DND-41 (cell line): ENCODE measurements at regions not wholly inside any gene's neighbourhood (a gene's known extent, or its start where the extent isn't known, plus 50 kb on each side); places are given as distances from the start of the nearest gene placed in this dataset.

Source experiments
- ATAC-seq: fragments of 200-7000 bp; cut with Tn5 transposase; 3 replicates; pipeline ENCODE4 v1.9.1; 2021; ENCODE audit warnings: low read depth; ENCODE audit not compliant: insufficient read depth
- DNase-seq: peaks from one replicate; pipeline ENCODE4 v3.0.0-alpha.2; 2020
- H2AFZ ChIP-seq: 2 replicates; pipeline ENCODE4 v1.6.0; 2012; ENCODE audit warnings: low read depth, low read length
- H3K27ac ChIP-seq: 2 replicates; pipeline ENCODE4 v1.5.1; 2012; ENCODE audit warnings: low read length, inconsistent platforms
- H3K27me3 ChIP-seq: fragments of 200-600 bp; sonication (generic); 2 replicates; pipeline ENCODE4 v1.6.0; 2012; ENCODE audit warnings: low read length, mild to moderate bottlenecking, inconsistent platforms; ENCODE audit not compliant: insufficient read depth, poor library complexity
- H3K36me3 ChIP-seq: 2 replicates; pipeline ENCODE4 v1.5.1; 2012; ENCODE audit warnings: low read length, inconsistent platforms; ENCODE audit not compliant: insufficient read depth
- H3K4me1 ChIP-seq: 2 replicates; pipeline ENCODE4 v1.5.1; 2012; ENCODE audit warnings: mild to moderate bottlenecking, low read length; ENCODE audit not compliant: insufficient read depth
- H3K4me2 ChIP-seq: 2 replicates; pipeline ENCODE4 v1.6.0; 2012; ENCODE audit warnings: mild to moderate bottlenecking, moderate library complexity, low read length, inconsistent platforms; ENCODE audit not compliant: insufficient read depth
- H3K4me3 ChIP-seq, 2 experiments: fragments of 200-600 bp in 1 of 2; shearing (Covaris generic) in 1 of 2; 2 replicates each; pipeline ENCODE4 v1.5.1; 2012 to 2016; ENCODE audit warnings: inconsistent platforms in 2 of 2, low read length in 2 of 2, mild to moderate bottlenecking in 2 of 2, low read depth in 1 of 2, moderate library complexity in 1 of 2
- H3K79me2 ChIP-seq: 2 replicates; pipeline ENCODE4 v1.6.0; 2012; ENCODE audit warnings: low read length, inconsistent platforms; ENCODE audit not compliant: insufficient read depth
- H3K9ac ChIP-seq: 2 replicates; pipeline ENCODE4 v1.6.0; 2012; ENCODE audit warnings: low read depth, mild to moderate bottlenecking, inconsistent platforms, low read length, moderate library complexity
- H3K9me3 ChIP-seq: 2 replicates; pipeline ENCODE4 v1.5.1; 2012; ENCODE audit warnings: low read length, moderate library complexity, mild to moderate bottlenecking, inconsistent platforms; ENCODE audit not compliant: insufficient read depth, severe bottlenecking
- H4K20me1 ChIP-seq: 2 replicates; pipeline ENCODE4 v1.6.0; 2012; ENCODE audit warnings: low read length; ENCODE audit not compliant: insufficient read depth
- EZH2 ChIP-seq: IDR thresholded peaks from 3 replicates; pipeline ENCODE4 v1.6.1; 2012; ENCODE audit warnings: borderline replicate concordance, low read depth, mild to moderate bottlenecking, moderate library complexity, low read length, inconsistent platforms; ENCODE audit not compliant: severe bottlenecking
- TF ChIP-seq, protein P1 (sequence below): IDR thresholded peaks from 2 replicates; pipeline ENCODE4 v1.5.1; 2012; ENCODE audit warnings: borderline replicate concordance, low read length, moderate library complexity, mild to moderate bottlenecking; ENCODE audit not compliant: poor library complexity, severe bottlenecking; ENCODE audit errors: extremely low read depth

DNA sequence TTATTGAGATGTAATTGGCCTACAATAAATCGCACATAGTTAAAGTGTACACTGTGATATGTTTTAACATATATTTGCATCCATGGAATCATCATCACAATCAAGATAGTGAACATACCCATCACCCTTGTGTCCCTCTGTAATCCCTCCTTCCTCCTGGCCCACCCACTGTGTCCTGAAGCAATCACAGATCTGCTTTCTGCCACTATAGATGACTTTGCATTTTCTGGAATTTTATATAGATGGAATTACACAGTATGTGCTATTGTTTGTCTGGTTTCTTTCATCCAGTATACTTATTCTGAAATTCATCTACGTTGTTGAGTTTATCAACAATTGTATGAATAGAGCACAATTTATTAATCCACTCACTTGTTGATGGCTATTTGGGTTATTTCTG lies 181.3 kb downstream of the SNX10 start:
- no peak overlapping the region for H3K9ac ChIP-seq
- H3K79me2 ChIP-seq: no peaks in the 10 kb centered on the region
- H2AFZ ChIP-seq: no peak overlapping the region
- no peaks in the 10 kb centered on the region for H4K20me1 ChIP-seq
- TF ChIP-seq, protein P1, sequence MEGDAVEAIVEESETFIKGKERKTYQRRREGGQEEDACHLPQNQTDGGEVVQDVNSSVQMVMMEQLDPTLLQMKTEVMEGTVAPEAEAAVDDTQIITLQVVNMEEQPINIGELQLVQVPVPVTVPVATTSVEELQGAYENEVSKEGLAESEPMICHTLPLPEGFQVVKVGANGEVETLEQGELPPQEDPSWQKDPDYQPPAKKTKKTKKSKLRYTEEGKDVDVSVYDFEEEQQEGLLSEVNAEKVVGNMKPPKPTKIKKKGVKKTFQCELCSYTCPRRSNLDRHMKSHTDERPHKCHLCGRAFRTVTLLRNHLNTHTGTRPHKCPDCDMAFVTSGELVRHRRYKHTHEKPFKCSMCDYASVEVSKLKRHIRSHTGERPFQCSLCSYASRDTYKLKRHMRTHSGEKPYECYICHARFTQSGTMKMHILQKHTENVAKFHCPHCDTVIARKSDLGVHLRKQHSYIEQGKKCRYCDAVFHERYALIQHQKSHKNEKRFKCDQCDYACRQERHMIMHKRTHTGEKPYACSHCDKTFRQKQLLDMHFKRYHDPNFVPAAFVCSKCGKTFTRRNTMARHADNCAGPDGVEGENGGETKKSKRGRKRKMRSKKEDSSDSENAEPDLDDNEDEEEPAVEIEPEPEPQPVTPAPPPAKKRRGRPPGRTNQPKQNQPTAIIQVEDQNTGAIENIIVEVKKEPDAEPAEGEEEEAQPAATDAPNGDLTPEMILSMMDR: no peak
- TF ChIP-seq EZH2: no peak
- DNase-seq (no peak), ATAC-seq (no peak)
- no peaks in the 10 kb centered on the region for H3K4me1 ChIP-seq
- no peak overlapping the region for H3K4me3 ChIP-seq
- peaks cover 12% of the 10 kb centered on the region for H3K27me3 ChIP-seq
- H3K36me3 ChIP-seq: no peaks in the 10 kb centered on the region
- no peak overlapping the region for H3K4me2 ChIP-seq
- H3K9me3 ChIP-seq: no peaks in the 10 kb centered on the region
- H3K27ac ChIP-seq: no peak overlapping the region

DNA sequence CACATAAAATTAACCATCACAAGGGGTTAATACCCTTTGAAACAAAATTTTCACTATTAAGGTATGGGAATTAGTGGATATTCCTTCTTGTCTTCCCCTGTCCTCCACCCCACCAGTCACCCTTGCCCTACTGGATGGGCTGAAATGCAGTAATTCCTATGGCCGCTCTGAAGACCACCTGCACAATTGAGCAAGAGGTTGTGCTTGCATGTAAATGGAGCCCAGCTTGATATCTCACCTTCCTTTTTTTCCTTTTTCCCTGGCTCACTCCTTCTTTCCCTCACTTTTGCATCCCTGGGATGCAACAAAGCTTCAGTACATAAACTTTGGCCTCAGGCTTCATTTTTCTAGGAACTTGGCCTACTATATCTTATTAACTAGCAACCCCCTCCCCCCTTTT lies 184.6 kb downstream of the SNX10 start:
- no peak for DNase-seq

DNA sequence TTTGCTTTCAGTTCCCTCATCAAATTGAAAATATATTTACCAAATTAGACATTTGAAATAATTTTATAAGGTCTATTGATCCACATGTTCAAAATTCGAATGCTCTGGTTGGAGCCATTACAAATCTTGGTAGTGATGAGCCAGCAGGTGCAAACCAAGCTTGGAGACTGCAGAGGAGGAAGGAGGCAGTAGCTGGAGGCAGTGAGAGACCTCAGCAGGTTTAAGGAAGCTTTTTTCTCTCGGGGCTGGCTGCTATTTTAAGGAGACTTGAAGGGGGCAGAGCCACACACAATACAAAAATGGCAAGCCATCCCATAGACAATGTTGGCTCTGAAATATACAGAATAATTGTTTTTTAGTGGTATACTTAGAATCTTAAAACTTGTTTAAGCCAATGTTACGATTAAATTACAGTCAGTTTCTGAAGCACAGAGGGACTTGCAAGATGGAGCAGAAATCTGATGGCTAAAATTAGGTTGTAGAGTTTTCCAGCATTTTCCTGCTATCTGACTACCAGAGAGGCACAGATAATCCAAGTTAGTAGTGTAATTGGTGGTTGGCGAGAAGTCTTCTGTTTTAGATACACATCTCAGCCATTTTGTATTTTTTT lies 185.8 kb downstream of the SNX10 start:
- no peaks in the 10 kb centered on the region for H3K79me2 ChIP-seq
- H3K27ac ChIP-seq: no peak overlapping the region
- no peak overlapping the region for H3K4me3 ChIP-seq
- DNase-seq: no peak
- H2AFZ ChIP-seq: no peak overlapping the region
- H4K20me1 ChIP-seq: no peaks in the 10 kb centered on the region
- peaks cover 30% of the 10 kb centered on the region for H3K27me3 ChIP-seq
- TF ChIP-seq, protein P1: no peak
- no peak for TF ChIP-seq EZH2
- no peaks in the 10 kb centered on the region for H3K36me3 ChIP-seq
- no peak overlapping the region for H3K4me2 ChIP-seq
- no peaks in the 10 kb centered on the region for H3K4me1 ChIP-seq
- no peak for ATAC-seq
- H3K9ac ChIP-seq: no peak overlapping the region
- no peaks in the 10 kb centered on the region for H3K9me3 ChIP-seq

More for the DNA sequence above, 184.6 kb downstream of the SNX10 start:
- Histone ChIP-seq H3K9ac (no peak overlapping the region), H3K4me1 (no peaks in the 10 kb centered on the region), H3K4me2 (no peak overlapping the region), H3K4me3 (no peak overlapping the region), H3K27me3 (peaks cover 25% of the 10 kb centered on the region), H2AFZ (no peak overlapping the region), H4K20me1 (no peaks in the 10 kb centered on the region), H3K36me3 (no peaks in the 10 kb centered on the region), H3K27ac (no peak overlapping the region), H3K9me3 (no peaks in the 10 kb centered on the region), H3K79me2 (no peaks in the 10 kb centered on the region)
- no peak for TF ChIP-seq EZH2
- TF ChIP-seq, protein P1: no peak
- ATAC-seq: no peak
